GM12892 (cell line): ENCODE measurements at regions not wholly inside any gene's neighbourhood (a gene's known extent, or its start where the extent isn't known, plus 50 kb on each side); places are given as distances from the start of the nearest gene placed in this dataset.
"Not testable (repeated sequence)": the region's sequence is repeated elsewhere in the genome, so short reads cannot be mapped to it uniquely, and the experiment has no call there.

Experiments used
- DNase-seq: peaks from one replicate; pipeline ENCODE4 v3.0.0; 2011; ENCODE audit not compliant: insufficient read length
- FAIRE-seq: peaks from 2 replicates; lab custom pipeline; 2011; peaks lifted over from hg19 to GRCh38; lab: Jason Lieb, UNC
- POLR2A ChIP-seq: IDR thresholded peaks from 2 replicates; pipeline ENCODE4 v1.6.1; 2011; ENCODE audit warnings: low read depth, low read length, control low read depth
- POLR2AphosphoS5 ChIP-seq: IDR thresholded peaks from 2 replicates; pipeline ENCODE4 v1.6.1; 2011; ENCODE audit warnings: low read depth, low read length, control low read depth
- TAF1 ChIP-seq: IDR thresholded peaks from 2 replicates; pipeline ENCODE4 v1.6.1; 2011; ENCODE audit warnings: low read depth, mild to moderate bottlenecking, control low read depth, low read length, borderline replicate concordance

GRCh38 chr6:94769197-94769596 is 808.1 kb upstream of the MANEA start:
- no peak for TF ChIP-seq POLR2AphosphoS5
- no peak for TF ChIP-seq POLR2A
- no peak for TF ChIP-seq TAF1
- FAIRE-seq (no peak), DNase-seq (no peak)

GRCh38 chr6:94751641-94752329 is 825.5 kb upstream of the MANEA start:
- DNase-seq (no peak), FAIRE-seq (no peak)
- no peak for TF ChIP-seq POLR2A
- no peak for TF ChIP-seq TAF1
- TF ChIP-seq POLR2AphosphoS5, result no peak

GRCh38 chr6:94736236-94736635 is 841.1 kb upstream of the MANEA start:
- DNase-seq (no peak), FAIRE-seq (no peak)
- TF ChIP-seq POLR2AphosphoS5 (no peak), TAF1 (no peak), POLR2A (no peak)

GRCh38 chr6:94735270-94735669 is 842.1 kb upstream of the MANEA start:
- FAIRE-seq (no peak), DNase-seq (no peak)
- TF ChIP-seq TAF1 (no peak), POLR2A (no peak), POLR2AphosphoS5 (no peak)

GRCh38 chr6:94734751-94735150 is 842.6 kb upstream of the MANEA start:
- FAIRE-seq, result no peak
- no peak for TF ChIP-seq POLR2A
- TF ChIP-seq TAF1, result no peak
- no peak for TF ChIP-seq POLR2AphosphoS5
- no peak for DNase-seq

- DNase-seq (no peak), FAIRE-seq (no peak)
Measured at GRCh38 chr6:94733066-94733465, 844.3 kb upstream of the MANEA start.

GRCh38 chr6:94727710-94728109 is 849.6 kb upstream of the MANEA start:
- DNase-seq (no peak), FAIRE-seq (no peak)

More at GRCh38 chr6:94733066-94733465, 844.3 kb upstream of the MANEA start:
- TF ChIP-seq POLR2AphosphoS5 (no peak), POLR2A (no peak), TAF1 (no peak)

GRCh38 chr6:94721459-94721858 is 855.9 kb upstream of the MANEA start:
- no peak for FAIRE-seq

More at GRCh38 chr6:94727710-94728109, 849.6 kb upstream of the MANEA start:
- TF ChIP-seq POLR2AphosphoS5, result no peak
- TF ChIP-seq POLR2A, result no peak
- TF ChIP-seq TAF1, result no peak

GRCh38 chr6:94713446-94713845 is 863.9 kb upstream of the MANEA start:
- DNase-seq, result no peak
- no peak for TF ChIP-seq POLR2AphosphoS5
- no peak for TF ChIP-seq POLR2A
- TF ChIP-seq TAF1, result no peak
- no peak for FAIRE-seq

More at GRCh38 chr6:94721459-94721858, 855.9 kb upstream of the MANEA start:
- no peak for TF ChIP-seq TAF1
- no peak for TF ChIP-seq POLR2A
- no peak for TF ChIP-seq POLR2AphosphoS5
- no peak for DNase-seq

- FAIRE-seq (no peak), DNase-seq (no peak)
- TF ChIP-seq TAF1 (no peak), POLR2AphosphoS5 (no peak), POLR2A (no peak)
Measured at GRCh38 chr6:94698773-94699172, 878.6 kb upstream of the MANEA start.

- not testable (repeated sequence) for FAIRE-seq, DNase-seq
Measured at GRCh38 chr6:94687255-94687654, 890.1 kb upstream of the MANEA start.

GRCh38 chr6:94683409-94683808 is 893.9 kb upstream of the MANEA start:
- TF ChIP-seq POLR2AphosphoS5 (no peak), POLR2A (no peak), TAF1 (no peak)
- FAIRE-seq (no peak), DNase-seq (no peak)

- no peak for TF ChIP-seq TAF1
- TF ChIP-seq POLR2AphosphoS5, result no peak
- no peak for FAIRE-seq
- no peak for DNase-seq
Measured at GRCh38 chr6:94680669-94681212, 896.6 kb upstream of the MANEA start.
